ENCODE measurements at regions not wholly inside any gene's neighbourhood (a gene's known extent, or its start where the extent isn't known, plus 50 kb on each side); places are given as distances from the start of the nearest gene placed in this dataset.
"Not testable (repeated sequence)": the region's sequence is repeated elsewhere in the genome, so short reads cannot be mapped to it uniquely, and the experiment has no call there.

GRCh38 chr6:163871616-163872015, 457.1 kb downstream of the QKI start:
- DNase-seq (ENCODE audit: low read depth), result no peak

- DNase-seq (ENCODE audit: low read depth), result no peak
These were observed 453.2 kb downstream of the QKI start for GRCh38 chr6:163867518-163868292.

DNA sequence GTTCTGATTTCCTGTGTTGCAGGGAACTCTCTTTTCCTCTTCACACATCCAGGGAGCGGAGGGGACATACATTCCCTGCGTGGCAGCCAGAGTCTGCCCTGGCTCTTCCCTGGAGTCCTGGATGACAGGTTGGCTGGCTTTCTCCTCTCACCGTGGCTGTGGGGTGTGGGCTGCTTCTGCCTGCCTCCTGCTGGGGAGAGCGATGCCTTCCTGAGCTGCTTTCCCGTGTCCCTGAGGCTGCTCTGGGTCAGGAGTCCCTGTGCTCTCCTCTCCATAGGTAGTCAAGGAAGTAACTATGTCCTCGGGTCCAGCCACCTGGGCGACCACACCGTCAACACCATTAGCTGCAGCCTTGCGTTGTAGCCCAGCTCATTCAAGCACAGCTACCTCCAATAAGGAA, 451.7 kb downstream of the QKI start:
- no peak for DNase-seq (ENCODE audit: low read depth)

- no peak for DNase-seq (ENCODE audit: low read depth)
These were observed 449.0 kb downstream of the QKI start for GRCh38 chr6:163863565-163863964.

GRCh38 chr6:163862701-163863100, 448.2 kb downstream of the QKI start:
- DNase-seq (ENCODE audit: low read depth), result no peak

DNA sequence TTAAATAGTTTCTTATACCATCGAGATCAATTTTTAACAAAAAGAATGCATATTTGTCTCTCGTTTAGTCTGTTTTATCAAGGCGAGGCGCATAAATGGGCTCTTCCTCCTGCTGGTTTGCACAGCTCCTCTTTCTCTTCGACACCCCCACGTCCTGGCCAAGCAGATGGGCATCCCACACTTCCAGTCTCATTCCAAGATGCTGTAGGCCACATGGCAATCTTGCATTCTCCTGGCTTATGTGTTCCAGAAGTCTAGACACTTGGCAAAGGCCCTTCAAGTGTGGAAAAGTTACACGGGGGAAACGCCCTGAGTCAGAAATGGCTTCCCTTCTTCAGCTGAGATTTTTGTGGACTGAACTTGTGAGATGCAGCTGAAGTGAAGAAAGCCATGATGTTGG, 447.1 kb downstream of the QKI start:
- DNase-seq (ENCODE audit: low read depth), result no peak

DNA sequence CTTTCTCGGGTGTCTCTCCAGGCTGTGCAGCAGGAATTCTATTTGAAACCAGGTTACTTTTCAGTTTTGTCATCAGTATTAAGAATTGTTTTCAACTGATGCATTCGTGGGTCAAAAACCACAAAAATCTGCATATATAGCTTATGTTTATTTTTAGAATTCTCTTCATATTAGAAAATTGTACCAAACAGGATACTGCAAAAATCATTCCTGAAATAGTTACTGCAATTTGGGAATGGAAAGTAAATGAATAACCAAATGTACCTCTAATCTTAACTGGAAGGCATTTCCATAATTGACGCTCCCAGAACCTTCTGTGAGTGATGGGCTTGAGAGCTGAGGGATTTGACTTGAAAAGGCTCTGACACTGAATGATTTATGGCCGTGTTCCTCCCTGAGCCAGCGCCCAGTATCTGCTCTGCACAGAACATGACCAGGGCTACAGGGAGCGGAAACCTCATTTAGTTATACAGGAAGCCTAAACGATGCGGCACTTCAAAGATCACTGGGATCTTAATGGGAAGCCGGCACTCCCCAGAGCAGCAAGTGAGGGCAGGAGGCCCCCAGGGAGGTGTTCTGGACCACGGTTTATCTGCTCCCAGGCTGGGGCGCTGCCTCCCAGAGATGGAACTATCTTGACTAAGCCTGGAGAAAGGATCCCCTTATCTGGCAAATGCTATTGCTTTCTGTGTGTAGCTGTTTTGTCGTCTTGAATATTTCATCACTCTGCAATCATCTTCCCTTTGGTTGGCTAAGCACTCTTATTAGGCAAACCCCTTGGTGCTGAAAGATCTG, 446.0 kb downstream of the QKI start:
- no peak for DNase-seq (ENCODE audit: low read depth)

GRCh38 chr6:163858870-163859269, 444.4 kb downstream of the QKI start:
- not testable (repeated sequence) for DNase-seq (ENCODE audit: low read depth)

- no peak for DNase-seq (ENCODE audit: low read depth)
These were observed 442.9 kb downstream of the QKI start for GRCh38 chr6:163857421-163857820.

- DNase-seq (ENCODE audit: low read depth), result no peak
These were observed 436.4 kb downstream of the QKI start for GRCh38 chr6:163850874-163851273.

DNA sequence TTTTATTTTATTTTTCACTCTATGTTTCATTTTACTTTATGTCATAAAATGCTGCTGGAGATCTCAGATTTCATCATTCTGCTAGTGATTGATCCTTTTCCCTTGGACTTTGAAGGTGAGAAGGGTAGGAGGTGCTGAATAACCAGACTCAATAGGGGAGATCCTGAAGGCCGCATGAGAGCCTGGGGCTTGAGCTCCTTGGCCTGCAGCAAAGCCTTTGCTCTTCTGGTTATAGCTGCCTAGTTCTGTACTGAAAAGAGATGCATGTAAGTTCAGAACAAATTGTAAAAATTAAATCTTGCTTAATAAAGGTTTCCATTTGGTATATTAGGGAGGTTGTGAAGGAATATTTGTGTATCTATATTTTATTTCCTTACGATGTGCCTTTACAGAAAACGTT, 430.2 kb downstream of the QKI start:
- DNase-seq (ENCODE audit: low read depth), result no peak

GRCh38 chr6:163844357-163844756, 429.8 kb downstream of the QKI start:
- no peak for DNase-seq (ENCODE audit: low read depth)

DNA sequence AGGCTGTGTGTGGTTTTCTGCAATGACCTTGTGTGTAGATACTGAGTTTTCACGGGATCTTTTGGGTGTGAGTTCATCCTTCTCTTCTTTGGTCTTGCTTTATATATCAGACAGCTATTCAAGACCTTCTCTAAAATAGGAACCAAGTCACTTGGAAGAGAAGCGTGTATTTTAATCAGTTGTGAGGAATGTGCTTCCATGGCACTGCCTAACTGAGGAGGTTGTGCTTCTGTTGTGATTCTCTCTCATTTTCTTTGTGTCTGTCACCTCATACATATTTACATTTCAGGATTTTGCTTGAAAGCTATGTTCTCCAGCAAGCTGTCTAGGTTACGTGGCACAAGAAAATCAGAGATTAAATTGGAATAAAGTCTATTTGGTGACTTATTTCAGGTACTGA, 428.7 kb downstream of the QKI start:
- no peak for DNase-seq (ENCODE audit: low read depth)

GRCh38 chr6:163842467-163842866, 427.9 kb downstream of the QKI start:
- DNase-seq (ENCODE audit: low read depth), result no peak

GRCh38 chr6:163841733-163842132, 427.2 kb downstream of the QKI start:
- no peak for DNase-seq (ENCODE audit: low read depth)

DNA sequence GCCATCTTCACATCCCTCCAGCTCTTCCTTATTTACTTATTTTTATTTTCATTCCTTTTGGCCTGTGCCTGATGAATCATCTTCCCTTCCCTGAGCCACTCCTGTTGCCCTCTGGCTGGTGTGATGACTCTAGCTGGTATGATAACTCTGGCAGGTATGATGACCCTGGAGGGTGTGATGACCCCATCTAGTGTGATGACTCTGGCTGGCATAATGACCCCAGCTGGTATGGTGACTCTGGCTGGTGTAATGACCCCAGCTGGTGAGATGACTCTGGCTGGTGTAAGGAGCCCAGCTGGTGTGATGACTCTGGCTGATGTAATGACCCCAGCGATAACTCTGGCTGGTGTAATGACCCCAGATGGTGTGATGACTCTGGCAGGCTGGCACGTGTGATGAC, 426.8 kb downstream of the QKI start:
- DNase-seq (ENCODE audit: low read depth), result no peak

DNA sequence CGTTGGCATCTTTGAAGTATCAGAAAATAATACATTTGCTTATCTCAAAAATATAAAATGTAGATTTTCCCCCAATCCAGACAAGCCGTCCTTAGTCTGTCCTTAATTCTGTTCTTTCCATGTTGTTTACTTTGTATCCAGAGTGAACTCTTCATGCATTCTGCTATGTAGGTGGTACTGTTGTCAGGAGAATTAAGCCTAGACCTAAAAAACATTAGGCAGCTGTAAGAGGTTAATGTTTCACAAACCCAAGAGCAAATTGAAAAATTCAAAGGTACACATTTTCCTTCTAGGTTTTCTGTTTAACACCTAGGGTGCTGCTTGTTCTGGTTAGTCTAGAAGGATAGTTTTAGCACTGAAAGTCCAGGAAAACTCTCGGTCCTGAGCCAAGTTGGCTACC, 426.4 kb downstream of the QKI start:
- DNase-seq (ENCODE audit: low read depth), result no peak

GRCh38 chr6:163839296-163839695, 424.8 kb downstream of the QKI start:
- DNase-seq (ENCODE audit: low read depth), result no peak

DNA sequence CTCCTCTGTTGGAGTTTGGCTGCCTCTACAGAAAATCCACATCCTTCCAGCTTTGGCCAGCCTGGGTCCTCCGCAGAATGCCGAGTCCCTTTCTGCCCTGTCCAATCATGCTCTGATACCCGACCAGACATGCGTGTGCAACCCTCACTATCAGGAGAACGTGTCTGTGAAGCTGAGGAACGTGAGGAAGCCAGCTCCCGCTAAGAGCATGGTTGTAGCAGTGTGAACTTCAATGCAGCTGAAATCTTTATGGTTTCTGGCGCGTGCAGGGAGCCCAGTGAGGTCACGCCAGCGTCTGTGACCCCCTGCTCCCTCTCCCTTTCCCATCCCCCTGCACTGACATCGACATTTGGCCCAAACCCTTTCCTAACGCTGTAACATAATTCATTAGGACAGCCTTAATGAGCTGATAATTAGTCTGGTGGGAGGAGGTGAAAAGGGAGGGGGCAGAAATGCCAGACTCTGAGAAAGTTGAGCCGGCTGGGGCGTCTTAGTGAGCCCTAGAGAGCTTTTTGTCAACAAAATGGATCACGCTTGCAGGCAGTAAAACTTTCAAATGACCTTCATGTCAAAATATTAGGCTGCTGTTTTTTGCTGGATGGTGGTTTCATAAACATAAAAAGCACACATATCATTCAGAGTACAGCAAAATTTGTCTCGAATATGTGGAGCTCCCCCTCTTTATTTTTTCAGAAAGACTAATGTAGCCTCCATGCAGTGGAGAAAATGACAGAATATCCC, 423.3 kb downstream of the QKI start:
- no peak for DNase-seq (ENCODE audit: low read depth)

GRCh38 chr6:163836876-163837690, 422.6 kb downstream of the QKI start:
- no peak for DNase-seq (ENCODE audit: low read depth)

DNA sequence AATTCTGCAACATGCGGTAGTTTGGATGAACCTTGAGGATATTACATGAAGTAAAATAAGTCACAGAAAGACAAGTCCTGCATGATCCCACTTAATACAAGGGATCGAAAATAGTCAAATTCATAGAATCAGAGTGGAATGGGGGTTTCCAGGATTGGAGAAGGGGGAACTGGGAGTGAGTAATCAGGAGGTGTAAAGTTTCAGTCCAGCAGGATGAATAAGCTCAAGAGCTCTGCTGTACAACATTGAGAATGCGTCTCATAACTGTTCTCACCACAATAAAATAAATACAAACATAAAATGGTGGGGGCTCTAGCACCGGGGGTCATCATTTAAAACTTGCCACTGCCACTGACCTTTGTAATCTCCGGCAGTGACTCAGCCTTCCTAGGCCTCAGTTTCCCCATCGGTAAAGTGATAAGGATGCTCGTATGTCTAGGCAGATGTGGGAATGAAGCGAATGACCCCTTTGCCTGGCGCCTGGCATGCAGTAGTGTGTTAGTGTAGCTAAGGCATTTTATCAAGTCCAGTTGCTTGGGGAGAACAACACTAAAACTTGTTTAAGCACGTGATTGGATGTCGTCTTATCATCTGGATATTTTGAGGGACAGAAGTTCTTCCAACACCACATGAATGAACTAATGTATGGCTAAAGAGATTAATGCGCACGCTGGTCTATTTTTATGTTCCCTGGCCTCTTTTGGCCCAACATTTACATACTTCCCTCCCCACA, 421.1 kb downstream of the QKI start:
- no peak for DNase-seq (ENCODE audit: low read depth)

Measured in T-helper 22 cell (primary cell).